SIG-M5 treated with dmso at 0.1 percent for 504 hours (cell line): ENCODE measurements at regions not wholly inside any gene's neighbourhood (a gene's known extent, or its start where the extent isn't known, plus 50 kb on each side); places are given as distances from the start of the nearest gene placed in this dataset.
"Not testable (repeated sequence)": the region's sequence is repeated elsewhere in the genome, so short reads cannot be mapped to it uniquely, and the experiment has no call there.

Source experiments
- DNase-seq: peaks from one replicate; lab custom pipeline; 2025; ENCODE audit not compliant: unreplicated experiment; lab: John Stamatoyannopoulos, UW

DNA sequence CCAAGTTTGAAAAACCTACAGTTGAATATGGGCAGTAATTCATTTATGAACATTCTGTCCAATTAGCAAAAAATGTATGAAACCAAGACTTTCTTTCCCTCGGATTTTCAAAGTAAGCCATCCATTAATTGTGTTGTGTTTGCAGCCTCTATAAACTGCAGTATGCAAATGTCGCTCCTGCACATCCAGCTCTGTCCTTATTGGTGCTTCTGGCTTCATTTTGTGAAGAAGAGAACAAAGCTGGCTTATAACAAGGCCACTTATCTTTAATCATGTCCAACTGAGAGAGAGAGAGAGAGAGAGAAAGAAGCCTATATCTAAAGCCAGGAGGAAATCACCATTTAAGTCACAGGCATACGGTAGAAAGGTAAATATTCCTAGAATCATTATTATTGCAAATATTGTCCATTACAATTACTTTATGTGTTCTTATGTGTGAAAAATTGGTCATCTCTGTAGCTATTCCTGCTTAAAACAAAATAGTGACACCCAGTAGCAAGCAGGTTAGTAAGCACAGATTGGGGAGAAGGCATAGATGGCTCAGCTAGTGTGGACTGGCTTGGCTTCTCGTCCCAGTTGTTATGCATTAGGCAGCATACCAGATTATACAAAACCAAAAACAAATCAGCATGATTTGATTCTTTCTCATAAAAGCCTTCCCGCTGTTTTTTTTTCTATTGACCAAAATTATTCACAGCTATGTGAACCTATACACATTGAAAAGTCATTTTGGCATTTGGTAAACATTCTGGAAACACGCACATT lies 726.4 kb upstream of the SOX11 start:
- no peak for DNase-seq

DNA sequence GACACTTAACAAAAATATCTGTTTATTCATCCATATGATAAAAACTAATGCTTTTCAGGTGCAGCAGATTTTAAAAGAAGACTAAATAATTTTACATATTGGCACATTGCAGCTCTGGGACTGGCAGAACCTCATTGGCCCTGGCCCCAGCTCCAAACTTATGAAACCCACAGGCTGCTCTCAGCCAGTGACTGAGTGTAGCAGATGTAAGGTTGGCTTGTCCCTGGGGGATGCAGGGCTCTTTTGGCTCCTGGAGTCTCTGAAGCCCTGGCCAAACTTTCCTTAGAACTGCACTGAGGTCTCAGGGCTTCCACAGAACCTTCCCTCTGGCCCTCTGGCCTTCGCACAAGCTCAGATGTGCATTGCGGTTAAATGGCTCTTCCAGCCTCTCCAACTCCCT lies 725.0 kb upstream of the SOX11 start:
- DNase-seq: no peak

DNA sequence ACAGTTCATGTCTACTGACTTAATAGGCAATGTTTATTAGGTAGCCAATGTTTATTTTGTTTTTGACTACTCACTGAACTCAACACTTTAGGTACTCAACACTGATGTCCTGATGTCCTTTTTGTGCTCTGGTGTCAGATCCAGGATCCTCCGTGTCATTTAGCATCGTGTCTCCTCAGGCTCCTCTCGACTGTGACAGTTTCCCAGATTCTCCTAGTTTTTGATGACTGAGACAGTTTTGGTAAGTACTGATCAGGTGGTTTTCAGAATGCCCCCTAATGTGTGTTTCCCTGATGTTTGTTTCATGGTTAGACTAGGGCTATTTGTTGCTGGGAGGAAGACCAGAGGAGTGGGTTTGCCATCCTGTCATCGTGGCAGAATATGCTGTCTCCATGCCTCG lies 719.7 kb upstream of the SOX11 start:
- DNase-seq: no peak

DNA sequence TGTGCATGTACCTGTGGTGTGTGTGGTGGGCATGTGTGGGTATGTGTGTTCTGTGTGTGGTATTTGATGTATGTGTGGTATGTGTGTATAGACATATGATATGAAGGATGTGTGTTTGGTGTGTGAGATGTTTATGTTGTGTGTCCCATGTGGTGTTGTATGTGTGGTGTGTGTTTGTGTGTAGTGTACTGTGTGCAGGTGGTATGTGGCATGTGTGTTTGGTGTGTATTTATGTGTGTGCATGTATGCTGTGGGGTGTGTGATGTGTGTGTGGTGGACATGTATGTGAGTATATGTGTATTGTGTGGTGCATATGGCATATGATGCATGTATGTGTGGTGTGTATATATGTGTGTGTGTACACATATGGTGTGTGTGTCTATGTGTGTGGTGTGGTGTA lies 718.8 kb upstream of the SOX11 start:
- DNase-seq: no peak

DNA sequence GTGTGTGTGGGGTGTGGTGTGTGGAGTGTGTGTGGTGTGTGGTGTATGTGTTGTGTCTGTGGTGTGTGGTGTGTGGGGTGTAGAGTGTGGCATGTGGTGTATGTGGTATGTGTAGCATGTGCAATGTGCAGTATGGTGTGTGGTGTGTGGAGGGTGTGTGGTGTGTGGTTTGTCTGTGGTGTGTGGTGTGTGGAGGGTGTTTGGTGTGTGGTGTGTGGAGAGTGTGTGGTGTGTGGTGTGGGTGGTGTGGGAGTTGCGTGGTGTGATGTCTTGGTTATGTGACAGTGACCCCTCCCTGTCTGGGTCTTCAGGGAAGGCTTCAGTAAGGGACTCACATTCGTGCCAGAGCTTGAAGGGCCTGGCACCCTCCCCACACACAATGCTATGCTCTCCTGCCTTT lies 718.2 kb upstream of the SOX11 start:
- no peak for DNase-seq

DNA sequence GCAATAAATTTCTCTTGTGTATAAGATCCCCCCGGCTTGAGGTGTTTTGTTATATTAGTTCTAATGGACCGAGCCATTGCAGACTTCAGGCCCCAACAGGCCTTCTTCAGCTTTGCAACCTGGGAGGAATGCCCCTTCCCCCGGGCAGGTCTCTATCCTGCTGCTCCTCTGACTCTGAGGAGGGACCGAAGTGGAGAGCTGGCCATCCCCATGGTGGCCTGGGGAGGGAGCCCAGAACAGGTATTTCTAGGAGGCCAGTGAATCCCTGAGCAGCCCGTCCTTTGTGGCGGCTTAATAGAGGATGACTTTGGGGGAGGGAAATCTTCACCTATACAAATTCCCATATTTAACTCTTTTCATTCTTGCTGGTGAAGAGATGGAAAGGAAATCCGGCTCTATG lies 715.8 kb upstream of the SOX11 start:
- no peak for DNase-seq

DNA sequence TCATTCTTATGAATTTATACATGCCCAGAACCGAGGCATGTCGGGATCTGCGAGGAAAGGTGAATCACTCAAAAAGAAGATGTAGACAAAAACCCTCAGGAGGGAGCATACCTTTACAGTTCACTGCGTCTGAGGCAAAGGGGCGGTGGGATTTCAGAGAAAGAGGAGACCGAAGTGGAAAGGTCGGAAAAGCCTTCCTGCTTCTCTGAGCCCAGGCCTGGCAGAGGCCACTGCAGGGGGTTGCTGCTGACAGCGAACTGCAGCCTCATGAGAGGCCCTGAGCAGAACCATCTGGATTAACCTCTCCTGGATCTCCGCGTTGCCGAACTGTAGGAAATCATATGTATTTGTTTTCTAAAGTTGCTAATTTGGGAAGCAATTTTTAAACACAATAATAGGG lies 713.1 kb upstream of the SOX11 start:
- no peak for DNase-seq

DNA sequence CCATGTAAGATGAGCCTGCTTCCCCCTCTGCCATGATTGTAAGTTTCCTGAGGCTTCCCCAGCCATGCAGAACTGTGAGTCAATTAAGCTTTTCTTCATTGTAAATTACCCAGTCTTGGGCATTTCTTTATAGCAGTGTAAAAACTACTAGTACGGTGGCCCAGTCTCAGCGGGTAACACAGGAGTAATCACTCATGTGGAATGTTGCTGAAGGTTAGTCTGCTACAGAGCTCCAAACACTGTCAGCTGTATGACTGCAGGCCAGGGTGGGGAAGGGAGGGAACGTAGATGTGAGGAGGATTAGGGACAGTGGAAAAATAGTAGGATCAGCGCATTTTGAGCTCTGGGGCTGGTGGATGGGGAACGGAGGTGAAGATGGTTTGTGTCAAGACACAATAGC lies 711.2 kb upstream of the SOX11 start:
- no peak for DNase-seq

DNA sequence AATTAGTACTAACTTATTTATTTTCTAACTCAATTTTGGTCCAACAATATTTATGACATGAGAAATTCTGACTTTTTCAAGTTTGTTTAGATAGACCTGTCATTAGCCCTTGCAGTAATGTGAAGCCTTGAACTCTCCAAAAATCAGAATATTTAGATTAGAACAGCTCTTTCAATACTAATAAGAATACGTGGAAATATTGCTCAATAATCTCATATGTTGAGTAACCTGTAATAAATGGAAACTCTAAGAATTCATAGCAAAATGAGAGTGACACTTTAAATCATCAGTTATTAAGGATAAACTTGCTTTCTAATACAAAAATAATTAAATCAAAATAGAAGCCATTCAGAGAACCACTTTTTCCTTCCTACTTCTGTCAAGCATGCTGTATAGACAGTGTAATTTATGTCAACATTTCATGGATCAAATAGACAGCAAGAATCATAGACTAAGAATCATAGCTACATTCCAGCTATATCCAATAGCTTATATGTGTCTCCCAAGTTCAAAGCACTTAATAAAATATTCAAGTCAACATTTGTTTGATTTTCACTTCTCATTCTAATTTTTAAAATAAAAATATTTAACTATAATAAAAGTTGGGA lies 710.3 kb upstream of the SOX11 start:
- no peak for DNase-seq

DNA sequence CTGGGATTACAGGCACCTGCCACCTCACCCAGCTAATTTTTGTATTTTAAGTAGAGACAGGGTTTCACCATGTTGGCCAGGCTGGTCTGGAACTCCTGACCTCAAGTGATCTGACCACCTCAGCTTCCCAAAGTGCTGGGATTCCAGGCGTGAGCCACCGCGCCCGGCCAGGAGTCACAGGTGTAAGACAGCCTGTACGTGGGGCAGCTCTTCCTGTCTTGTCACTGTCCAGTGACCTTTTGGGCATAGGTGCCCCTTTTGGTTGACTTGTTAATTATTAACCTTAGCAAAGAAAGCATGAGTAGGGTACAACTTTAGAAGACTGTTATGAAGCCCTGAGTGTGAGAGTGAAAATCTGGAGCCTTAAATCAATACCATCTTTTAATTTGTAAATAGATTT lies 703.7 kb upstream of the SOX11 start:
- not testable (repeated sequence) for DNase-seq

DNA sequence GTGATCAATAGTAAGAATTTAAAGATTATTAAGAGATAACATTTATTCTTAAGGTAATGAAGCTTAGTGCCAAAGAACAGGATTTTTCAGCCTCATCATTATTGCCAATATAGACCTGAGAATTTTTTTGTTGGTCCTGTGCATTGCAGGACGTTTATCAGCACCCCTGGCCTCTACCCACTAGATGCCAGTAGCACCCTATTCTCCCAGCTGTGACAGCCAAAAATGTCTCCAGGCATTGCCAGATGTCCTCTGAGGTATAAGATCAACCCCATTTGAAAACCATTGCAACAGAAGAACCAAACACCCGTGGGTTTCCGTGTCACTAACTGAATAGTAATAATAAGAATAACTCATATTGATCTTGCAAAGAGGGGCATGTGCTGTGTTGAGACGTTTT lies 700.0 kb upstream of the SOX11 start:
- no peak for DNase-seq

DNA sequence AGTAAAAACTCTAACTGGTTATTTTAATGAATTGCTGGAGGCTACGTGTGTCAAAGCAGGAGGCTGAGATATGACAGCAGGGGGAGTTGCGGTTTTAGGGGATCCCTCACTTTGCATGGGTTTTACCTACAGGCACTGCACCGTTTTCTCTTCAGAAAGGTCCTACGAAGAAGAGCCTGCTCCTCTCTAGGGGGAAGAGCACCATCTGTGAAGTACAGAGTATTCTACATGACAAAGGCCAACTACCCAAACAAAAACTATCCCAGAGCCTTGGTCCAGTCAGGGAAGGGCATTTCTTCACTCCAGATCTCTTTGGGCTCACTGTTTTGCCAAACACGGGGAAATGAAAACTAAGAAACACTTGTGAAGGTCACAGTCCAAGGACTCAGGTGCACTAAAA lies 696.7 kb upstream of the SOX11 start:
- DNase-seq: no peak

DNA sequence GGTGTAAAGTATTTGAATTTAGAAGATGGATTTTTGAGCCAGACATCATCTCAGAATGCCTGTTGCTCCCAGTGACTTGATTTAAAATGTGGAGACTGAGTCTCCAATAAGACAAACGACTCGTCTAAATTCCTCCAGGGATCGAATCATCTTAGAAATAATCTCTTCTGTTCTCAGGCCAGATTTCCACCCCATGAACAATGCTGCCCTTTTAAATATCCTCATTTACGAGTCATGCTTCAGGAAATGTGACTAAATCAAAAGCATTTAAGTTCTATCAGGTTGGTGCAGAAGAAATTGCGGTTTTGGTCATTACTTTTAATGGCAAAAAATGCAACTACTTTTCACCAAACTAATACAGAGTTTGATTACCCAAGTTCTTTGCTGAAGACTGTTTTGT lies 684.6 kb upstream of the SOX11 start:
- DNase-seq: no peak

DNA sequence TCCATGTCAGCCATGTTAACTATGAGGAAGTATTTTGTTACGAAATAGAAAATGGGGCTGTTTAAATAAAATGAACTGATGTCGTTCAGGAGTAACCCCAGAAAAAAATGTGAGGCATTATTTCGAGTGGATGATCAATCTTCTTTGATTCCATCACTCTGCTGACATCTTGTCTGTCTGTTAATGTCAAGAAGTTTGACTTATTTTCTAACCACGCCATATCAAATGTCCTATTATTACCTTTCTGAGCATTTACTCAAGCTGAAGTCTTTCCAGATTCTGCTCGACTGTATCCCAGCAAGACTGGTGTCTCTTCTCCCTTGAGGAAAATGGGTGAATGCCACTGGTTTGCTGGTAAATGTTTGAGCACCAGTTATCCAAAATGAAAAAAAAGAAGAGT lies 672.9 kb upstream of the SOX11 start:
- no peak for DNase-seq

DNA sequence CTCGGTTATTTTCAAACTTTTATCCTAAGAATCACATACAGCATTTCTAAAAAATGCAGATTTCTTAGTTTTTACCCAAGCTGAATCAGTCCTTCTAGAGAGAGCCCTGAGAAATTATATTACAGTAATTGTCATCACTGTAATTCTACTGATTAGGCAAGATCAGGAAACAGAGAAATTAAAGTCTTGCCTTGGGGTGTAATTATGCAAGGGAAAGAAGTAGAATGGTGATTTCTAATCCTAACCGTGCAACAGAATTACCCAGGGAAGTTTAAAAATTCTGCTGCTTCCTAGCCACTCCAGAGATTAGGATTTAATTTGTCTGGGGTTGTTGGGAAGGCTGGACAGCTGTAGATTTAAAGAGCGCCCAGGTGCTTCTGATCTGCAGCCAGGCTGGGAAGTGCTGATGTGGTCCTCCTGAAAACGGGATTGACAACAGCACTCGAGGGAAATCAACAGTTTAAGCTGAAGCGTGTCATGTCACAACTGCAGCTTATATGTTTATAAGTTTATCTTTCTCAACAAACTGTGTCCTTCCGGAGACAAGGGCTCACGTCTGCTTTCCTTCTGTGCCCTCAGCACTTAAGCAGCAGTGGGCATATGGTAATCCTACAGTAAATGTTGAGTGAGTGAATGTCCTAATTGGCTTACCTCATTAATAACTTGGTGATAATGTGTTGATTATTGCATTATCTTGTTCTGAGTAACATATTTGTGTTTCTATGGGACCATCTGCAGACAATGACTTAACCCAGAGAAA lies 671.9 kb upstream of the SOX11 start:
- DNase-seq: no peak

DNA sequence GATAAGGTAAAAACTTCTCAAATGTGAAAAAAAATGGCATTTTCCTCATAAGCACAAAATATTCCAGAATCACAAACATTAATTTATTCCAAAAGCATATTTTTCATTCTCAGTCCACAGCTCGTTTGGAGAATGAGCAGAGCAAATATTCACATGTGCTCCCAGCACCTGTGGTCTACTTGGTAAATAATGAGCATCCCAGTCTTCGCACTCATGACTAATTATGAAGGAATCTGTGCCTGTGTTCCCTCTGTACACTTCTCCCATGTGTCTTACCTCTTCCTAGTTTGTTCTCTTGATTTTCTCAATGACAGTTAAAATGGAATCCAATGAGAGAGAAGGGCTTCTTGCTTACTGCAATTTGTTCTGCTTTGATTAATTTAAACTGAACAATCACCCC lies 671.0 kb upstream of the SOX11 start:
- no peak for DNase-seq

DNA sequence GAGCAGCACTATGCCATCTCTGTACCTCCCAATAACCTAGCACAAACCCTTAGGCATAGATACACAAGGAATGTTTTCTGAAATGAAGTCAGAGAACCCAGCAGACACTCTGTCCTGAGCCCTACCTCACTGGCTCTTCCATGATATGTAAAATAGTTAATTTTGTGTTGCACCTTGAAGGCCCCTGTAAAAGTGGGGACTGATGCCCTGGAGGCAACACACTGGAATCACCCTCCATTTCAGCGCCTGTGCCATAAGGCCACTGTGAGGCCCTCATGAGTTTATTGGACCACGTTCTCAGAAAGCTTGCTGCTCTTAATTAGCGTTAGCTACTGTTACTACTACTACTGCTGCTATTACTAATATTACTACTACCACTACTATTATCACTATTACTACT lies 670.1 kb upstream of the SOX11 start:
- DNase-seq: no peak

DNA sequence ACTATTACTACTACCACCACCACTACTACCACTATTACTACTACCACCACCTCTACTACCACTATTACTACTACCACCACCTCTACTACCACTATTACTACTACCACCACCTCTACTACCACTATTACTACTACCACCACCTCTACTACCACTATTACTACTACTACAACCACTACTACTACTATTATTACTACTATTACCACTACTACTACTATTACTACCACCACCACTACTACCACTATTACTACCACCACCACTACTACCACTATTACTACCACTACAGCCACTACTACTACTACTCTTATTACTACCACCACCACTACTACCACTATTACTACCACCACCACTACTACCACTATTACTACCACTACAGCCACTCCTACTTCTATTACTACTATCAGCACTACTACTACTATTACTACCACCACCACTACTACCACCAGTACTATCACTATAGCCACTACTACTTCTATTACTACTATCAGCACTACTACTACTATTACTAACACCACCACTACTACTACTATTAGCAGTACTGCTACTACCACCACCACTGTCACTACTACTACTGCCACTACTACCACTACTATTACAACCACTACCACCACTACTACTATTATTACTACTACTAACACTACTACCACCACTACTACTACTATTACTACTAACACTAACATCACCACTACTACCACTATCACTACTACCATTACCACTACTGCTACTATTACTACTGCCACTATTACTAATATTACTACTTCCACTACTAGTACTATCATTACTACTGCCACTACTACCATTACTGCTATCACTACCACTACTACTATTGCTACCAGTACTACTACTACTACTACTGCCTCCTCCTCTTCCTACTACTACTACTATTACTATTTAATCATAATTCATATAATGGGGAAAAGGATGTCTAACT lies 669.2 kb upstream of the SOX11 start:
- not testable (repeated sequence) for DNase-seq

DNA sequence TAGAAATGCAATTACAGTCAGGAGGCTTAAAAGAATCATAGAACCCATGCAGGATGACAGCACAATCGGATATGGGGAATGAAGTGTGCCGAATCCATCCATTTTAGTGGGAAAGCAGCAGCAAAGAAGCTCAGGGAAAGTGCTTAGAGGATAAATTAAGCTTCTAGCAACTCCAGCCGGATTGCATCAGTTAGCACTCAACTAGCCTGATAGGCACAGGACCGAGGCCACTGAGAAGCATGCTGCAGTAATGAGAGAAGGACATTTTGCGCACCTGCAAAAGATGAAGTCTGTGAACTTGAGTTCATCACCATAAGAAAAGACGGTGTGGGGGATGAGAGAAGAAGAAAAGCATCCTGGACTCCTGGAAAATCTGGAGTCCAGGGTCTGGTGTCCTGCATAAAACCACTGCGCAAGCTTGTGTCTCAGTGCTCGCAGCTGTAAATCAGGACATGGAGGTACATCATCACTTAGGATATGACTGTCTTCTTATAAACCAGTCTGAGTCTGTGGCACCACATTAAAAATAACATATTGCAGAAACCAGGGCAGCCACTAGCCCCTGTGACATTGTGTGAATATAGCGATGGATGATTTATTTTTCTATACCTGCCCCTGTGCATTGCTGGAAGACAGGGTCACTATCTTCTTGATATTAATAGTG lies 665.5 kb upstream of the SOX11 start:
- no peak for DNase-seq

DNA sequence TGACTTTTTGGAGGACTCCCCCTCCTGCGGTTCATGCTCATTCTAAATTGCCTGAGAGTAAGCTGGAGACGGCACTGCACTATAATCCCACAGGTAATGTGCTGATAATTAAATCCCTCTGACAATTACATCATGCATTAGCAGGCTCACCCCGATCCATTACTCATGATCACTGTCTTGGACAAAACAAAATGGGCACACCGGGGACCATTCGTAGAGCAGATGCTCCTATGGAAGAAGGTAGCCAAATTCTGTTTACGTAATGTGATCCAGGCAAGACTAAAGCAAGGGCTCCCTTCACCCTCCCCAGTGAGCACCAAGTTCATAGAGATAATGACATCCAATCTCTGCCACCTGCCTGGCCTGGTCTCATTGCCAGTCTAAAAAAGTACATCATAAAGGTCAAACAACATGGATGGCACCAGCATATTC lies 657.1 kb upstream of the SOX11 start:
- DNase-seq: no peak

DNA sequence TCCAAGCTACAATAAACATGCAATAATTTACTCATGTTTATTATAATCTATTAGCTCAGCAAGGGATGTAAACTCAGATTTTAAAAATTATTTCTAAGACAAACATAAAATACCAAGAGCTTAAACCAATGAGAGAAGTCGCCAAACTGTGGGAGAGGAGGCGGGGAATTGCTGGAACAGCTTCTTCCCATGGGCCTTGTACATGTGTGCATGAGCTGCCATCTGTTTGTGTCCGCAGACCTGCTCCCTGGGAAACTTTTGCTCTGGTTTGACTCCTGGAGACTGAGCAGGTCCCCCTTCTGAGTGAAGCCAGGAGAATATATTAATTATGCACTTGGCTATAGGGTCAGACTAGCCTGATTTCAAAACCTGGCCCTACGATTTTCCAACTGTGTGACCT lies 655.9 kb upstream of the SOX11 start:
- no peak for DNase-seq
